ES-I3 (cell line): ENCODE measurements at regions not wholly inside any gene's neighbourhood (a gene's known extent, or its start where the extent isn't known, plus 50 kb on each side); places are given as distances from the start of the nearest gene placed in this dataset.
"Not testable (repeated sequence)": the region's sequence is repeated elsewhere in the genome, so short reads cannot be mapped to it uniquely, and the experiment has no call there.

Experiments used
- H3K36me3 ChIP-seq: 2 replicates; pipeline ENCODE4 v1.6.1; 2013; ENCODE audit warnings: mild to moderate bottlenecking, low read length, control low read depth, moderate library complexity; ENCODE audit not compliant: insufficient read depth
- H3K4me1 ChIP-seq: 2 replicates; pipeline ENCODE4 v1.6.1; 2013; ENCODE audit warnings: mild to moderate bottlenecking, control low read depth, low read length; ENCODE audit not compliant: insufficient read depth
- H3K9ac ChIP-seq: 2 replicates; pipeline ENCODE4 v1.6.1; 2013; ENCODE audit warnings: low read depth, mild to moderate bottlenecking, low read length, moderate library complexity
- H3K9me3 ChIP-seq: 2 replicates; pipeline ENCODE4 v1.6.1; 2013; ENCODE audit warnings: mild to moderate bottlenecking, low read length, moderate library complexity; ENCODE audit not compliant: control insufficient read depth, insufficient read depth

- no peaks in the 10 kb centered on the region for H3K4me1 ChIP-seq
- no peak overlapping the region for H3K9ac ChIP-seq
- H3K9me3 ChIP-seq, result no peaks in the 10 kb centered on the region
- no peaks in the 10 kb centered on the region for H3K36me3 ChIP-seq
Observed at GRCh38 chr1:115440733-115441132, 102.7 kb upstream of the NGF start.

- H3K36me3 ChIP-seq, H3K9ac ChIP-seq, H3K9me3 ChIP-seq, H3K4me1 ChIP-seq: not testable (repeated sequence)
Observed at GRCh38 chr1:115439520-115439919, 101.5 kb upstream of the NGF start.

- Histone ChIP-seq H3K9ac (no peak overlapping the region), H3K9me3 (no peaks in the 10 kb centered on the region), H3K36me3 (no peaks in the 10 kb centered on the region), H3K4me1 (no peaks in the 10 kb centered on the region)
Observed at GRCh38 chr1:115437196-115437595, 99.1 kb upstream of the NGF start.

GRCh38 chr1:115436596-115436995 is 98.5 kb upstream of the NGF start:
- Histone ChIP-seq H3K4me1 (no peaks in the 10 kb centered on the region), H3K9ac (no peak overlapping the region), H3K9me3 (no peaks in the 10 kb centered on the region), H3K36me3 (no peaks in the 10 kb centered on the region)

GRCh38 chr1:115433483-115433882 is 95.4 kb upstream of the NGF start:
- H3K36me3 ChIP-seq, result no peaks in the 10 kb centered on the region
- no peaks in the 10 kb centered on the region for H3K9me3 ChIP-seq
- no peaks in the 10 kb centered on the region for H3K4me1 ChIP-seq
- H3K9ac ChIP-seq, result no peak overlapping the region

DNA sequence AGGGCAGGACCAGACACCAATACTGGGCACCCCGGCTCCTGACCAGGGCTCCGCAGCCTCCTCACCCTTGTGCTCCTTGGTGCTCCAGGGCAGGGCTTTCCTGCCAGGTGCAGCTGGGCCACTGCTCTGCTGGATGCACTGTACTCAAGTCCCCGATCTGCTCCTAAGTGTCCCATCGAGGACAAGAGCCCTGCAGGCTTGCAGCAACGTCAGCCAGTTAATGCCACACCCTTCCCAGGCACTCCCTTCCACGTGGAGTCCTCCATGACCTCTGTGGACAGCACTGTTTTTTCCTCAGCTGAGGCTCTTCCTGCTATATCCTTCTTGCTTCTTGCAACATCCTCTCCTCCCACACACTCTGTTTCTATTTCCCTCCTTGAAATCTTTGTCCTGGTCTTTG is 94.0 kb upstream of the NGF start:
- no peaks in the 10 kb centered on the region for H3K36me3 ChIP-seq
- H3K9ac ChIP-seq, result no peak overlapping the region
- no peaks in the 10 kb centered on the region for H3K9me3 ChIP-seq
- no peaks in the 10 kb centered on the region for H3K4me1 ChIP-seq

- Histone ChIP-seq H3K36me3 (no peaks in the 10 kb centered on the region), H3K9me3 (no peaks in the 10 kb centered on the region), H3K4me1 (no peaks in the 10 kb centered on the region), H3K9ac (no peak overlapping the region)
Observed at GRCh38 chr1:115430441-115431158, 92.6 kb upstream of the NGF start.

GRCh38 chr1:115429884-115430283 is 91.8 kb upstream of the NGF start:
- Histone ChIP-seq H3K36me3 (no peaks in the 10 kb centered on the region), H3K4me1 (no peaks in the 10 kb centered on the region), H3K9ac (no peak overlapping the region), H3K9me3 (no peaks in the 10 kb centered on the region)

DNA sequence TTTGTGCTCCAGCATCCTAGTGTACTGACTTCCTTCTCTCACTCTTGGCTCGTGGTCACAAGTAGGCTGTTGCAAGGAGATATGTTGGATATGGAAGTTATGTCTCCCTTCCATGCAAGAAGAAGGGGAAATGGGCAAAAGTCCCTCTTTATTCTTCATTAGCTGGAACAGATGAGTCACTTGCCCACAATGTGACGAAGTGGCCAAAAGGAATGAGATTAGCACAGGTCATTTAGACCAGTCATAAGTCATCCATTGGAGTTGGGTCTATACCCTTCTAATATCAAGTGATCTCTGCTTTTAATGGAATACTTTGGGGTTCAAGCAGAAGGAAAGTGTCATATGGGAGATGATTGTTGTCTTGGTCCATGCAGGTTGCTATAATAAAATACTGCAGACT is 91.2 kb upstream of the NGF start:
- Histone ChIP-seq H3K36me3 (no peaks in the 10 kb centered on the region), H3K4me1 (no peaks in the 10 kb centered on the region), H3K9me3 (no peaks in the 10 kb centered on the region), H3K9ac (no peak overlapping the region)

- H3K36me3 ChIP-seq, result no peaks in the 10 kb centered on the region
- no peaks in the 10 kb centered on the region for H3K9me3 ChIP-seq
- H3K4me1 ChIP-seq, result no peaks in the 10 kb centered on the region
- no peak overlapping the region for H3K9ac ChIP-seq
Observed at GRCh38 chr1:115428676-115429075, 90.6 kb upstream of the NGF start.

- no peak overlapping the region for H3K9ac ChIP-seq
- H3K9me3 ChIP-seq, result no peaks in the 10 kb centered on the region
- no peaks in the 10 kb centered on the region for H3K36me3 ChIP-seq
- H3K4me1 ChIP-seq, result no peaks in the 10 kb centered on the region
Observed at GRCh38 chr1:115428256-115428655, 90.2 kb upstream of the NGF start.

DNA sequence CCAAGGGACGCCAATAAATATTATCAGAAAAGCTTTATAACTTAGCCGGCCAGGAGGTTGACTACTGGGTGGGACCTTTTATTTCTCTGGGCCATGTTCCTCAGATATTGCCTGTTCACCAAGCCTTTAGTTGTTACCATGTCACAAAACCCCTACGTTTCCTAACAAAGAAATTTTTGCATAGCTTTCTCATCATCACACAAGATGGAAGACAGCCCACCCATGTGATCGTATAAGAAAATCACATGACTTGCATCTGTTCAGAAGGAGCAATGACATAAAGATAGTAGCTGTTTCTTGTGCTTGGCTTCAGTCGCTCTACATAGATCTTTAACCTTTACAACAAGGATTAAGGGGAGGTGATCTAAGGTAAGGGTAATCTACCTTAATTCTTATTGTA is 88.9 kb upstream of the NGF start:
- Histone ChIP-seq H3K36me3 (no peaks in the 10 kb centered on the region), H3K9ac (no peak overlapping the region), H3K4me1 (no peaks in the 10 kb centered on the region), H3K9me3 (no peaks in the 10 kb centered on the region)

DNA sequence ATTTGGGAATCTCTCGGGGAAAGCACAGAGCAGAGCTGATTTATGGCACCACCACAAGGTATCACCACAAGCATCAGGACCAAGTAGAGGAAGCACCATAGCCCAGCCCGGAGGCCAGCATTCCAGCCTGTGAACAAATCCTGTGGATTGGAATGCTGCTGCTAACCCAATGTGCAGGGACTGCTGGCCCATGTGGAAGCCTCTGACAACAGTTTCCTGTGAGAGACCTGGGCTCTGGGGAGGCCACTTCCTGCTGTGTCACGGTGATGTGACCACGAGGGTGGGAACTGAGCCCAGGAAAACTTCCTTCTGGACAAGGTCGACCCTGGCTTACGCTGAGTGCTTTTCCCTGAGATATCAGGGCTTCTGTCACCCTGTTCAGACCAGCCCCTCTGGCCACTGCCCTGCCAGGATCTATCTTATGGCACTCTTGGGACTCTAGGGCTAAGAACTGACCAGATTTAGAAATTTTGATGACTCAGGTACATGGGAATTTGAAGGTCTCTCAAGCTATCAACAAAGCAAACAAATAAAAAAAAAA is 88.3 kb upstream of the NGF start:
- H3K9me3 ChIP-seq, result no peaks in the 10 kb centered on the region
- H3K4me1 ChIP-seq, result no peaks in the 10 kb centered on the region
- no peak overlapping the region for H3K9ac ChIP-seq
- H3K36me3 ChIP-seq, result no peaks in the 10 kb centered on the region

- no peak overlapping the region for H3K9ac ChIP-seq
- no peaks in the 10 kb centered on the region for H3K36me3 ChIP-seq
- no peaks in the 10 kb centered on the region for H3K4me1 ChIP-seq
- H3K9me3 ChIP-seq, result no peaks in the 10 kb centered on the region
Observed at GRCh38 chr1:115425442-115425841, 87.4 kb upstream of the NGF start.

GRCh38 chr1:115423776-115424175 is 85.7 kb upstream of the NGF start:
- no peak overlapping the region for H3K9ac ChIP-seq
- H3K4me1 ChIP-seq, result no peaks in the 10 kb centered on the region
- no peaks in the 10 kb centered on the region for H3K36me3 ChIP-seq
- H3K9me3 ChIP-seq, result no peaks in the 10 kb centered on the region
